Small intestine (tissue), 7 donors: ENCODE measurements at regions not wholly inside any gene's neighbourhood (a gene's known extent, or its start where the extent isn't known, plus 50 kb on each side); places are given as distances from the start of the nearest gene placed in this dataset.

Source experiments
- DNase-seq, 2 donors: peaks; one replicate each; pipeline versions ENCODE4 v3.0.0 to v3.0.0-alpha.2; 2013
- FAIRE-seq: peaks from 2 replicates; lab custom pipeline; 2012; peaks lifted over from hg19 to GRCh38; lab: Jason Lieb, UNC
- H3K27ac ChIP-seq, 3 donors: one replicate each; pipeline ENCODE4 v1.5.1; 2013; ENCODE audit warnings: low read length in 2 of 3, mild to moderate bottlenecking in 2 of 3, control low read depth in 1 of 3, inconsistent platforms in 1 of 3, low read depth in 1 of 3, moderate library complexity in 1 of 3
- H3K27me3 ChIP-seq, 3 donors: one replicate each; pipeline ENCODE4 v1.6.1; 2013; ENCODE audit warnings: low read length in 3 of 3, inconsistent platforms in 1 of 3; ENCODE audit not compliant: control insufficient read depth in 3 of 3, insufficient read depth in 3 of 3
- H3K36me3 ChIP-seq, 3 donors: one replicate each; pipeline ENCODE4 v1.6.1; 2013; ENCODE audit warnings: low read length in 3 of 3, inconsistent platforms in 1 of 3, low read depth in 1 of 3, mild to moderate bottlenecking in 1 of 3, moderate library complexity in 1 of 3; ENCODE audit not compliant: control insufficient read depth in 3 of 3, insufficient read depth in 2 of 3
- H3K4me1 ChIP-seq, 3 donors: one replicate each; pipeline ENCODE4 v1.6.1; 2013; ENCODE audit warnings: low read length in 2 of 3, inconsistent platforms in 1 of 3, low read depth in 1 of 3, mild to moderate bottlenecking in 1 of 3, moderate library complexity in 1 of 3; ENCODE audit not compliant: control insufficient read depth in 3 of 3, insufficient read depth in 2 of 3
- H3K4me3 ChIP-seq, 3 donors: one replicate each; pipeline ENCODE4 v1.5.1; 2013; ENCODE audit warnings: low read length in 3 of 3, control low read depth in 1 of 3, inconsistent platforms in 1 of 3, low read depth in 1 of 3, mild to moderate bottlenecking in 1 of 3, moderate library complexity in 1 of 3
- H3K9me3 ChIP-seq, 2 donors: one replicate each; pipeline ENCODE4 v1.6.1; 2013; ENCODE audit warnings: low read depth in 1 of 2, low read length in 1 of 2; ENCODE audit not compliant: control insufficient read depth in 2 of 2, insufficient read depth in 1 of 2
- WGBS, 3 donors: extraction: QIAGEN DNeasy Blood & Tissue Kit; methylation state at CpG; one replicate each; pipeline ENCODE4 v1.1.7; 2013; 5-methylcytosine and 5-hydroxymethylcytosine counted together
- donor health status: healthy with polysubstance abuse.
- donor health status: control.
- donor health status: control.
- donor health status: Bipolar disorder and iron deficiency.
- donor health status: healthy.

DNA sequence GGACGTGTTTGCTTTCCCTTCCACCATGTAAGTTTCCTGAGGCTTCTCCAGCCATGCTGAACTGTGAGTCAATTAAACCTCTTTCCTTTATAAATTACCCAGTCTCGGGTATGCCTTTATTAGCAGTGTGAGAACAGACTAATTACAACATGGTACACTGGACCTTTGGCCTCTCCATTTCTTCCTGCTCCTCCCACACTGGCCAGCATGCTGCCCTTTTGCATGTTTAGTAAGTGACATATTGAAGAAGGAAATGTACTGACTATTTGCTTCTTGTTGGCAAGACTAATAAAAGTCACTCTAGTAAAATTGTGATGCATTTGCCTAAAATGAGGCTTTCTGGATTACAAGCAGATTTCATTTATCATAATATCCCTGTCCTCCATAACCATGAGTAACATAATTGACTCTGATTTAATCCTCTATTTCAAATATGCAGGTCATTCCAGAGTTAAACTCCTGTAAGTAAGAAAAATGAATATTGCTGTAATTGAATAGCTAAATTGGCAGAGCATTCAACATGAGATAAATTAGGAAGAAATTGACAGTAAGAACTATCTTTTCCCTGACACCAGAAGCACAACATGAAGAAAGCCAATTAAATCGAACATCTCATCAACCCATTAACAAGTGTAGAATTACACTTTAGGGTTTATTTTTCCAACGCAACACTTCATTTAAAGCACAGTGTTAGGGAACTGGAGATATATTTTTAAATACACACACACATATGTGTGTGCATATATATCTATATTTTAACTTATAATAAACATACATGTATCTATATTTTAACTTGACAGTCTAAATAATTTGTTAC lies 427.8 kb upstream of the ZP4 start:
- WGBS, 3 donors, result 58 to 66% (median 65%) methylated on average over 4 of the region's 4 CpGs
- DNase-seq (peak; percentile 44 to 91), FAIRE-seq (peak; percentile 23)
- no peak overlapping the region for H3K4me3 ChIP-seq
- H3K27ac ChIP-seq, result peak overlapping the region; percentile 20 to 51 (median 48)
- no peaks in the 10 kb centered on the region for H3K27me3 ChIP-seq
- peaks cover 0 to 5% (median 0%) of the 10 kb centered on the region in 3 donors for H3K4me1 ChIP-seq
- peaks cover 0 to 5% of the 10 kb centered on the region in 2 donors for H3K9me3 ChIP-seq
- H3K36me3 ChIP-seq, result no peaks in the 10 kb centered on the region

DNA sequence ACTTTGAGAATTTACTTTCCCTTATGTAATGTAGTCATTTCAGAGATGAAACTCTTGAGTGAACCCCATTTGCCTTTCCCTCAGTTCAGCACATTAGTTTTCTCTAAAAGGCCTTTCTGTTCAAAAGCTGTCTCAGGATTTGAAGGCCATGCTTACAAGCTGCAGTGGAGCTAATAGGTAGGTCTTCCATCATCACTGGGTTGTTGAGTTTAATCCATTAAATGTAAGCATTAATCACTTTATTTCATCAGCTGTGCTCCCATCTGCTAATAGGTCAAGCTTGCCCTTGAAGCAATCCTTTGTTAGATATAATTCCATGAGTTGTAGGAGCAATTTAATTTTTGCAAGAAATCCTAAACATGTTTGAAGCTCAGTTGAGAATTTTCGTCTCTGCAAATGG lies 422.2 kb upstream of the ZP4 start:
- WGBS, 3 donors, result 72 to 94% (median 84%) methylated on average over 1 of the region's 1 CpG
- Histone ChIP-seq H3K4me1 (no peaks in the 10 kb centered on the region), H3K36me3 (no peaks in the 10 kb centered on the region), H3K9me3 (peaks cover 0 to 1% of the 10 kb centered on the region in 2 donors), H3K4me3 (no peak overlapping the region), H3K27ac (no peak overlapping the region), H3K27me3 (no peaks in the 10 kb centered on the region)
- DNase-seq, result no peak
- FAIRE-seq, result no peak

DNA sequence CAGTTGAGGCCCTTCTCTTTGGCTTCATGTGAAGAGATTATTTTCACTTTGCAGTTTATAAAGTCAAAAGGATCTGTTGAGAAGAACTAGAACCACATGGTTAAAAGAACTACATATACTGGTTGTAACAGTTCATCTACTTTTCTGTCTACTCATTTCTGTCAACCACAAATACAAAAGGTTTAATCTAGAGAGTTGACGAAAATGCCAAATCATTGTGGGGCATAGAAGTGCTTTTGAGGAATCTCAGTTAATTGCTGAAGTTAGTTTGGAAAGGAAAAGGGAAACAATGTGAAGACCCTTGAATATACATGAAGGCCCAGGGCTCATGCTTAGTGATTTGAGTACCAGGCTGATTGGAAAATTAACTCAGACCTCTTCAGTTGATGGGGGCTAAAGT lies 415.7 kb upstream of the ZP4 start:
- Histone ChIP-seq H3K4me3 (no peak overlapping the region), H3K36me3 (no peaks in the 10 kb centered on the region), H3K27me3 (no peaks in the 10 kb centered on the region), H3K4me1 (no peaks in the 10 kb centered on the region), H3K27ac (no peak overlapping the region), H3K9me3 (peaks cover 0 to 7% of the 10 kb centered on the region in 2 donors)
- DNase-seq (no peak), FAIRE-seq (no peak)
- 66 to 88% (median 75%) methylated on average over 1 of the region's 1 CpG for WGBS, 3 donors

DNA sequence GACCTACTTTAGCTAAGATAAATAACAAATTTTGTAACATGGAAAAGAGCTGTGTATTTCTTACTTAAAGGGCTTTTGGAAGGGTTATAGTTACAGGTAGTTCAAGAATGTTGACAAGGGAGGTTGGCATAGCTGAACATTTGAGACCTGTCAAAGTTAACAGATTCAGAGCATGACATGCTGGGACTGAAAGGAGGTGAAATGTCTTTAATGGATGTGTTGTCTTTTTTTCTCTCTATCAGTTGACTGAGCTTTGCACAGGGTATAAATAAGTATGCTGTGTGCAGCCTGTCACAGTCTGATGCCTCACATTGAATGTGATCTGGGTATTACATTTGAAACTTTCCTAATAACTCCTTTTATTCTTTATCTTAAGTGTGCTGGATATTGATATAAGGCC lies 411.9 kb upstream of the ZP4 start:
- FAIRE-seq (no peak), DNase-seq (no peak)
- Histone ChIP-seq H3K27ac (no peak overlapping the region), H3K36me3 (no peaks in the 10 kb centered on the region), H3K9me3 (peaks cover 0 to 7% of the 10 kb centered on the region in 2 donors), H3K4me1 (no peaks in the 10 kb centered on the region), H3K27me3 (no peaks in the 10 kb centered on the region), H3K4me3 (no peak overlapping the region)

DNA sequence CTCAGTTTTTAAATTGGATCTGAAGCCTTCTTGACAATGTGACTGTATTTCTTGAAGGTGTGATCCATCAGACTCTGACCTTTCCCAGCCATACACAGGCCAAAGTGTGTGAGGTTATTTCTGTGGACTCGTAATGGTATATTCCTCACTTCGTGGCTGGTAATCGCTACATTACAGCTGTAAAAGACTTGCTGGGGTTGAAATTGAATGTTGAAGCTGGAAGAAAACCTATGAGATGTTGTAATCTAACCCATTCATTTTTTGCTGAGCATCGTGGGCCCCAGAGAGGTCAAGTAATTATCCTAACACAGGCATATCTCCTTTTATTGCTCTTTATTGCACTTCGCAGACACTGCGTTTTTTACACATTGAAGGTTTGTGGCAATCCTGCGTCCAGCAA lies 405.6 kb upstream of the ZP4 start:
- H3K4me1 ChIP-seq, result peaks cover 0 to 12% (median 0%) of the 10 kb centered on the region in 3 donors
- FAIRE-seq (no peak), DNase-seq (peak; percentile 61 to 71)
- H3K27me3 ChIP-seq, result no peaks in the 10 kb centered on the region
- H3K27ac ChIP-seq, result no peak overlapping the region
- H3K4me3 ChIP-seq, result no peak overlapping the region
- WGBS, 3 donors, result 30 to 66% (median 36%) methylated on average over 7 of the region's 7 CpGs
- H3K9me3 ChIP-seq, result no peaks in the 10 kb centered on the region
- H3K36me3 ChIP-seq, result no peaks in the 10 kb centered on the region

DNA sequence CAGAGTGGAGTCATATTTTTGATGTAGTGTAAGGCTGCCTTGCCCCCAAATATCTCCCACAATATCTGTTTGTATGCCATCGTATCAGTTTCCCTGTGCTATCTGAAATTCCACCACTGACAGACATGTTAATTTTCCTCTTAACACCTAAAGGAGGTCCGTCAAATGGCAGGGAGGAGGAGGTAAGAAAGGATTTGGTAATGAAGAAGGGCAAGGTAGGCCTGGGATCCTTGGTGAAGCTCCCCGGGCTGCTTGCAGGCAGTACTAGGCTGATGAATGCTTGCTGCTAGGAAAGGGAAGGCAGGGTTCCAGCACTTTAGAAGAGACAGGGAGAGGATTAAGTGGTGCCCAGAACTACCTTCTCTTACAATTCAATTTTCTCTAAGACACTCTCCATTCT lies 402.4 kb upstream of the ZP4 start:
- Histone ChIP-seq H3K4me1 (peaks cover 0 to 12% (median 0%) of the 10 kb centered on the region in 3 donors), H3K9me3 (no peaks in the 10 kb centered on the region), H3K27me3 (no peaks in the 10 kb centered on the region), H3K36me3 (no peaks in the 10 kb centered on the region), H3K4me3 (no peak overlapping the region), H3K27ac (no peak overlapping the region)
- 86 to 90% (median 86%) methylated on average over 3 of the region's 3 CpGs for WGBS, 3 donors
- no peak for FAIRE-seq
- DNase-seq, result no peak

DNA sequence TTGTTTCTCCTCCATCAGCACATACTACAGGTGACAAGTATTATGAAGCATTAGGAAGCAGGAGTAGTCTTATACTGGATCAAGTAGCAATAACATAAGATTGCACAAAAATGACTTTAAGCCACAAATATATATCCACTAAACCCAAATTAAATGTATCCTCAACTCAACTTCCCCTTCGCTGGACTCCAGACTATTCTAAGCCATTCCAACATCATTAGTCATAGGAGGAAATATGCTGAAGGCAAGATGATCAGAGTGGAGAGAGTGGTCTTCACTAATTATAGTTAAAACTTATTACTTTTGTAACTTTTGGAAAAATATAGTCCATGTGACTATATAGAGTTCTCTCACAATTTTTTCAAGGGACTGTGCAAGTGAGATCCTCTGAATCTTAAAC lies 390.7 kb upstream of the ZP4 start:
- Histone ChIP-seq H3K36me3 (no peaks in the 10 kb centered on the region), H3K27ac (no peak overlapping the region), H3K4me3 (no peak overlapping the region), H3K9me3 (peaks cover 0 to 4% of the 10 kb centered on the region in 2 donors), H3K4me1 (no peaks in the 10 kb centered on the region), H3K27me3 (no peaks in the 10 kb centered on the region)
- DNase-seq, result no peak
- FAIRE-seq, result no peak
- WGBS, 3 donors, result 71 to 88% (median 85%) methylated on average over 1 of the region's 1 CpG

DNA sequence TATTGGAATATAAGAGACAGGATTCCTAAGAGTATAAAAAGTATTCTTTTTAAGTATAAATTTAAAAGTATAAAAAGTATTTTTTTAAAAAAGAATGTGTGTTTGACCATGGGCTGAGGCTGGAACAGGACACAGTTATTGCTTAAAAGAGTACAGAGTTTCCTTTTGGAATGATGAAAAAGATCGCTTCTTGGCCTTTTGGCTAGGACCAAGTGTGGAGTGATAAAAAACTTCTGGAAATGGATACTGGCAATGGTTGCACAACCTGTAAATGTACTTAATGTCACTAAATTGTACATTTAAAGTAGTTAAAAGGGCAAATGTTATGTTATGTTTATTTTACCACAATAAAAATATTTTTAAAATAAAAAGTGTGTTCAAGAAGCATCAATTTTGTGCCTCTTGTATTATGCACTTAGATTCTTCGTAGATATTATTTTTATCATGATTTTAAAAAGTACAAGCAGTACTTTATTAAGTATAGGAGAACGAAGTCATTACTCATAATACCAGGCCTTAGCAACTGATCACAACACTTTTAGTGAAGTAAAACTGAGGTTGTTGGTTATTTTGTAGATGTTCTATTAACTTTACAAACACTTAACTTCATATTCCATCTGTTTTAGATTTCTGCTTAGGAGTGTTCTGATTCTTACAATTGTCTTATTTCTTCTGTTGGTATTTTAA lies 389.1 kb upstream of the ZP4 start:
- FAIRE-seq, result peak; percentile 49

More for the DNA sequence above, 389.1 kb upstream of the ZP4 start:
- 74 to 87% (median 79%) methylated on average over 3 of the region's 3 CpGs for WGBS, 3 donors
- Histone ChIP-seq H3K27ac (no peak overlapping the region), H3K4me1 (no peaks in the 10 kb centered on the region), H3K27me3 (no peaks in the 10 kb centered on the region), H3K4me3 (no peak overlapping the region), H3K9me3 (peaks cover 0 to 18% of the 10 kb centered on the region in 2 donors), H3K36me3 (no peaks in the 10 kb centered on the region)
- no peak for DNase-seq
